GM12875 (cell line): ENCODE measurements at regions not wholly inside any gene's neighbourhood (a gene's known extent, or its start where the extent isn't known, plus 50 kb on each side); places are given as distances from the start of the nearest gene placed in this dataset.
"Not testable (repeated sequence)": the region's sequence is repeated elsewhere in the genome, so short reads cannot be mapped to it uniquely, and the experiment has no call there.

Experiments used
- H3K4me3 ChIP-seq: one replicate; pipeline ENCODE4 v1.5.1; 2011; ENCODE audit warnings: low read depth, low read length, control low read depth
- CTCF ChIP-seq: IDR thresholded peaks from 2 replicates; pipeline ENCODE4 v1.5.1; 2011; ENCODE audit warnings: low read depth, mild to moderate bottlenecking, control low read depth, inconsistent platforms, low read length, moderate library complexity, borderline replicate concordance; ENCODE audit not compliant: insufficient read depth

- H3K4me3 ChIP-seq: no peak overlapping the region
- TF ChIP-seq CTCF: no peak
Observed at GRCh38 chr17:77840513-77841165, 117.9 kb upstream of the TNRC6C start.

GRCh38 chr17:77841742-77842527 lies 116.6 kb upstream of the TNRC6C start:
- no peak overlapping the region for H3K4me3 ChIP-seq
- no peak for TF ChIP-seq CTCF

GRCh38 chr17:77842528-77843147 lies 115.9 kb upstream of the TNRC6C start:
- H3K4me3 ChIP-seq: no peak overlapping the region
- TF ChIP-seq CTCF: no peak

GRCh38 chr17:77843255-77843895 lies 115.1 kb upstream of the TNRC6C start:
- not testable (repeated sequence) for H3K4me3 ChIP-seq

GRCh38 chr17:77843896-77844295 lies 114.6 kb upstream of the TNRC6C start:
- no peak for TF ChIP-seq CTCF
- H3K4me3 ChIP-seq: no peak overlapping the region

- no peak overlapping the region for H3K4me3 ChIP-seq
- TF ChIP-seq CTCF: no peak
Observed at GRCh38 chr17:77844681-77845080, 113.8 kb upstream of the TNRC6C start.

GRCh38 chr17:77845541-77846225 lies 112.8 kb upstream of the TNRC6C start:
- no peak for TF ChIP-seq CTCF

More at GRCh38 chr17:77845541-77846225, 112.8 kb upstream of the TNRC6C start:
- no peak overlapping the region for H3K4me3 ChIP-seq
